ENCODE measurements at regions not wholly inside any gene's neighbourhood (a gene's known extent, or its start where the extent isn't known, plus 50 kb on each side); places are given as distances from the start of the nearest gene placed in this dataset.

DNA sequence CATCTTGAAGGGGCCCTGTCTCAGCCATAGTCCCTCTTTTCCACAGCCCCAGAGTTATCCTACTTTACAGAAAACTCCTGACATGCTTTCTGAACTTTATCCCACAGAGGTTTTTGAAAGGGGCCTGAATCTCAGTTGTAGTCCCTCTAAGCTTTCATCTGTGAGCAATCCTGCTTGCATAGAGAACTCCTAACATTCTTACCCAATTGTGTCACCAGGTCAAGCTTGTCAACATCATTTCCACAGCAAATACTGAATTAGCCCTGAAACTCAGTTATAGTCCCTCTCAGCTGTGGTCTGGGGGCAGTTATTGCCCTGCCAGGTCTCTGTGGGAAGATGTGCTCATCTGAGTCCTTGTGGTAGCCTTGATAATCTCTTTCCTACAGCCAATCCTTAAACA lies 2190.3 kb upstream of the PCDH20 start:
- Histone ChIP-seq H3K27ac (ENCODE audit: insufficient read length, low read depth, low read length) (no peak overlapping the region), H3K4ac (ENCODE audit: low read depth, low read length) (no peak overlapping the region), H3K79me1 (ENCODE audit: insufficient read depth, low read depth, low read length, poor library complexity, severe bottlenecking) (no peaks in the 10 kb centered on the region), H4K91ac (ENCODE audit: insufficient read length, low read depth, low read length) (no peak overlapping the region), H2BK5ac (ENCODE audit: insufficient read length, low read length) (no peak overlapping the region), H3K4me1 (ENCODE audit: insufficient read depth, low read length) (no peaks in the 10 kb centered on the region), H2BK20ac (ENCODE audit: low read depth, low read length, poor library complexity, severe bottlenecking) (no peak overlapping the region), H4K8ac (replicated peaks; ENCODE audit: insufficient read length, low read depth, low read length) (no peak overlapping the region), H3K27me3 (ENCODE audit: insufficient read depth, low read length) (no peaks in the 10 kb centered on the region), H3K23ac (ENCODE audit: insufficient read length, low read depth, low read length) (no peak overlapping the region), H3T11ph (ENCODE audit: low read length) (no peak overlapping the region), H3K9ac (ENCODE audit: extremely low read depth, insufficient read length, low read length) (no peak overlapping the region), H3K18ac (ENCODE audit: insufficient read length, low read depth, low read length) (no peak overlapping the region), H3K23me2 (ENCODE audit: insufficient read length, low read depth, low read length, poor library complexity, severe bottlenecking) (no peaks in the 10 kb centered on the region), H3K79me2 (ENCODE audit: insufficient read depth, low read length) (no peaks in the 10 kb centered on the region), H4K20me1 (ENCODE audit: control insufficient read depth, insufficient read depth, insufficient read length) (no peaks in the 10 kb centered on the region), H2AK5ac (ENCODE audit: insufficient read length, low read length) (no peak overlapping the region), H3K4me2 (ENCODE audit: insufficient read depth, insufficient read length, low read length) (no peak overlapping the region), H4K5ac (ENCODE audit: insufficient read length, low read depth, low read length) (no peak overlapping the region), H2BK120ac (ENCODE audit: low read depth, low read length, poor library complexity, severe bottlenecking) (no peak overlapping the region), H3K14ac (ENCODE audit: insufficient read depth, low read length) (no peak overlapping the region), H2BK15ac (ENCODE audit: low read depth, low read length) (no peak overlapping the region), H3K56ac (ENCODE audit: insufficient read length, low read depth, low read length) (no peak overlapping the region), H3K9me3 (ENCODE audit: control insufficient read depth, low read depth, low read length) (no peaks in the 10 kb centered on the region), H2BK12ac (ENCODE audit: insufficient read length, low read depth, low read length) (no peak overlapping the region), H2AFZ (ENCODE audit: low read length) (no peak overlapping the region)
- Mint-ChIP-seq H3K27ac (no peak overlapping the region; a peak in 1 of 7 replicates), H3K27me3 (ENCODE audit: low read depth) (no peaks in the 10 kb centered on the region), H3K9me3 (peaks cover 18 to 19% of the 10 kb centered on the region in 2 experiments), H3K36me3 (ENCODE audit: insufficient read depth in 1 of 3, low read depth in 3 of 3) (peaks cover 0 to 21% (median 1%) of the 10 kb centered on the region in 3 experiments; a peak in 3 of 7 replicates), H3K4me1 (no peaks in the 10 kb centered on the region), H3K4me3 (no peak overlapping the region)
- no peak for TF ChIP-seq CTCF (conservative IDR thresholded peaks at IDR 0.05)
- no peak for DNase-seq
